Ishikawa (cell line): ENCODE measurements at regions not wholly inside any gene's neighbourhood (a gene's known extent, or its start where the extent isn't known, plus 50 kb on each side); places are given as distances from the start of the nearest gene placed in this dataset.

Source experiments
- CEBPB ChIP-seq: IDR thresholded peaks from 2 replicates; pipeline ENCODE4 v1.6.1; 2012
- CREB1 ChIP-seq: IDR thresholded peaks from 2 replicates; pipeline ENCODE4 v1.6.1; 2012; ENCODE audit warnings: low read depth
- EGR1 ChIP-seq: IDR thresholded peaks from 2 replicates; pipeline ENCODE4 v1.6.1; 2012
- EP300 ChIP-seq: IDR thresholded peaks from 2 replicates; pipeline ENCODE4 v1.6.1; 2012; ENCODE audit warnings: borderline replicate concordance
- FOXM1 ChIP-seq: IDR thresholded peaks from 2 replicates; pipeline ENCODE4 v1.6.1; 2012; ENCODE audit warnings: low read depth, borderline replicate concordance
- MAX ChIP-seq: IDR thresholded peaks from 2 replicates; pipeline ENCODE4 v1.6.1; 2012
- NFIC ChIP-seq: IDR thresholded peaks from 2 replicates; pipeline ENCODE4 v1.6.1; 2012
- RAD21 ChIP-seq: IDR thresholded peaks from 2 replicates; pipeline ENCODE4 v1.6.1; 2012; ENCODE audit warnings: low read depth
- REST ChIP-seq: IDR thresholded peaks from 2 replicates; pipeline ENCODE4 v1.6.1; 2012; ENCODE audit warnings: low read depth, mild to moderate bottlenecking
- TAF1 ChIP-seq: IDR thresholded peaks from 2 replicates; pipeline ENCODE4 v1.6.1; 2012; ENCODE audit warnings: low read depth, mild to moderate bottlenecking
- TCF12 ChIP-seq: IDR thresholded peaks from 2 replicates; pipeline ENCODE4 v1.6.1; 2012; ENCODE audit warnings: low read depth
- TEAD4 ChIP-seq: IDR thresholded peaks from 2 replicates; pipeline ENCODE4 v1.6.1; 2012
- USF1 ChIP-seq: IDR thresholded peaks from 2 replicates; pipeline ENCODE4 v1.6.1; 2012
- YY1 ChIP-seq: IDR thresholded peaks from 2 replicates; pipeline ENCODE4 v1.6.1; 2012; ENCODE audit warnings: low read depth
- ZBTB7A ChIP-seq: IDR thresholded peaks from 2 replicates; pipeline ENCODE4 v1.6.1; 2012; ENCODE audit warnings: low read depth

- no peak for TF ChIP-seq TEAD4
- no peak for TF ChIP-seq EP300
- no peak for TF ChIP-seq NFIC
- no peak for TF ChIP-seq CREB1
- no peak for TF ChIP-seq RAD21
- no peak for TF ChIP-seq TCF12
- no peak for TF ChIP-seq TAF1
- no peak for TF ChIP-seq MAX
- TF ChIP-seq EGR1, result no peak
- TF ChIP-seq REST, result no peak
- no peak for TF ChIP-seq FOXM1
- TF ChIP-seq ZBTB7A, result no peak
- no peak for TF ChIP-seq YY1
- TF ChIP-seq USF1, result no peak
- TF ChIP-seq CEBPB, result no peak
These were observed 1059.3 kb upstream of the CNTN5 start for GRCh38 chr11:97961431-97961830.

GRCh38 chr11:97962758-97963157 lies 1058.0 kb upstream of the CNTN5 start:
- TF ChIP-seq CREB1 (no peak), CEBPB (no peak), TCF12 (no peak), YY1 (no peak), RAD21 (no peak), REST (no peak), USF1 (no peak), MAX (no peak), TAF1 (no peak)

GRCh38 chr11:97963528-97964331 lies 1057.0 kb upstream of the CNTN5 start:
- no peak for TF ChIP-seq TCF12
- TF ChIP-seq EGR1, result no peak
- no peak for TF ChIP-seq TAF1
- no peak for TF ChIP-seq CREB1
- TF ChIP-seq ZBTB7A, result no peak
- no peak for TF ChIP-seq REST
- TF ChIP-seq USF1, result no peak
- TF ChIP-seq NFIC, result no peak
- TF ChIP-seq FOXM1, result no peak
